HCT116 (cell line): ENCODE measurements at regions not wholly inside any gene's neighbourhood (a gene's known extent, or its start where the extent isn't known, plus 50 kb on each side); places are given as distances from the start of the nearest gene placed in this dataset.

Experiments
- ATAC-seq: fragments of 200-7000 bp; cut with Tn5 transposase; 2 replicates; pipeline ENCODE4 v1.9.1; 2020; ENCODE audit warnings: mild to moderate bottlenecking, moderate library complexity
- BruUV-seq: library from RNA; stranded (reverse); fragments of 400-500 nt; replicated peaks from 2 replicates; lab custom pipeline; 2021; lab: Mats Ljungman, UMichigan
- CTCF ChIA-PET: fragments of 300-600 bp; sonication (Branson Sonifier 250); formaldehyde crosslinking; loops from one replicate; lab custom pipeline; 2021; ENCODE audit warnings: antibody characterized with exemption; lab: Charles Lee
- POLR2A ChIA-PET: fragments of 300-600, 350-600 bp; sonication (Branson Sonifier 250); formaldehyde crosslinking; loops from one replicate; lab custom pipeline; 2021; ENCODE audit warnings: antibody characterized with exemption; lab: Charles Lee
- RAD21 ChIA-PET, 2 experiments: fragments of 300-600 bp; sonication (Branson Sonifier 250); formaldehyde crosslinking; loops; one replicate each; lab custom pipeline; 2023; ENCODE audit warnings: low total read pairs in 2 of 2; ENCODE audit not compliant: uncharacterized antibody in 2 of 2, unreplicated experiment in 2 of 2, low non-redundant PET in 1 of 2; lab: Charles Lee
- DNase-seq: peaks from one replicate; pipeline ENCODE4 v3.0.0-alpha.2; 2010; ENCODE audit warnings: low read depth, low spot score
- H2AFZ ChIP-seq: fragments of 200-600 bp; shearing (Covaris generic), sonication (generic); 2 replicates; pipeline ENCODE4 v1.6.1; 2017; ENCODE audit warnings: low read depth, mixed run types, mixed read lengths, antibody characterized with exemption, low read length; ENCODE audit not compliant: poor library complexity, severe bottlenecking
- H3K27ac ChIP-seq: 2 replicates; pipeline ENCODE4 v1.5.1; 2012; ENCODE audit warnings: low read depth, low read length
- H3K27me3 ChIP-seq: fragments of 200-600 bp; sonication (generic); 2 replicates; pipeline ENCODE4 v1.6.1; 2016; ENCODE audit warnings: mixed run types, low read length, mixed read lengths; ENCODE audit not compliant: insufficient read depth
- H3K36me3 ChIP-seq, 2 experiments: fragments of 200-500 bp in 1 of 2; fragments of 200-600 bp in 1 of 2; sonication (Bioruptor generic) in 1 of 2; sonication (generic) in 1 of 2; 2 replicates each; pipeline versions ENCODE4 v1.5.1 to v1.6.1; 2014 to 2016; ENCODE audit warnings: low read length in 2 of 2, inconsistent platforms in 1 of 2, mixed read lengths in 1 of 2, mixed run types in 1 of 2; ENCODE audit not compliant: insufficient read depth in 2 of 2, control insufficient read depth in 1 of 2
- H3K4me1 ChIP-seq, 2 experiments: fragments of 200-600 bp in 1 of 2; sonication (generic) in 1 of 2; 2 replicates each; pipeline versions ENCODE4 v1.5.1 to v1.6.1; 2012 to 2017; ENCODE audit warnings: low read length in 2 of 2, inconsistent platforms in 1 of 2, mild to moderate bottlenecking in 1 of 2, mixed read lengths in 1 of 2, mixed run types in 1 of 2, moderate library complexity in 1 of 2; ENCODE audit not compliant: insufficient read depth in 2 of 2, control insufficient read depth in 1 of 2
- H3K4me2 ChIP-seq: fragments of 200-600 bp; sonication (generic); 2 replicates; pipeline ENCODE4 v1.6.1; 2017; ENCODE audit warnings: mixed run types, low read length, mixed read lengths
- H3K4me3 ChIP-seq, 2 experiments: fragments of 200-600 bp in 1 of 2; sonication (generic) in 1 of 2; replicated peaks in 1 of 2; 2 replicates each; pipeline ENCODE4 v1.5.1; 2011 to 2016; ENCODE audit warnings: low read length in 2 of 2, control low read depth in 1 of 2, low read depth in 1 of 2, mild to moderate bottlenecking in 1 of 2, mixed read lengths in 1 of 2, mixed run types in 1 of 2
- H3K79me2 ChIP-seq: fragments of 200-600 bp; sonication (generic); 2 replicates; pipeline ENCODE4 v1.6.1; 2017; ENCODE audit warnings: mild to moderate bottlenecking, mixed run types, low read length, moderate library complexity, mixed read lengths; ENCODE audit not compliant: insufficient read depth
- H3K9ac ChIP-seq: fragments of 200-600 bp; sonication (generic); 2 replicates; pipeline ENCODE4 v1.6.1; 2016; ENCODE audit warnings: low read length, mixed read lengths
- H3K9me2 ChIP-seq: fragments of 200-600 bp; sonication (generic), shearing (Covaris generic); 2 replicates; pipeline ENCODE4 v1.6.1; 2017; ENCODE audit warnings: mixed run types, mild to moderate bottlenecking, moderate library complexity; ENCODE audit not compliant: insufficient read depth
- H3K9me3 ChIP-seq, 2 experiments: fragments of 200-500 bp in 1 of 2; fragments of 200-600 bp in 1 of 2; sonication (Bioruptor generic) in 1 of 2; sonication (generic) in 1 of 2; 2 replicates each; pipeline ENCODE4 v1.6.1; 2014 to 2017; ENCODE audit warnings: low read length in 2 of 2, mixed read lengths in 2 of 2, inconsistent platforms in 1 of 2, low read depth in 1 of 2, mild to moderate bottlenecking in 1 of 2, mixed run types in 1 of 2, moderate library complexity in 1 of 2; ENCODE audit not compliant: control insufficient read depth in 1 of 2, insufficient read depth in 1 of 2
- H4K20me1 ChIP-seq: fragments of 200-600 bp; sonication (generic), shearing (Covaris generic); 2 replicates; pipeline ENCODE4 v1.6.1; 2017; ENCODE audit warnings: mixed run types, mild to moderate bottlenecking, moderate library complexity; ENCODE audit not compliant: insufficient read depth
- CEBPB ChIP-seq: IDR thresholded peaks from 2 replicates; pipeline ENCODE4 v1.6.1; 2012; ENCODE audit warnings: low read depth
- JUND ChIP-seq: IDR thresholded peaks from 2 replicates; pipeline ENCODE4 v1.6.1; 2012
- MAX ChIP-seq: IDR thresholded peaks from 2 replicates; pipeline ENCODE4 v1.6.1; 2012
- SP1 ChIP-seq: IDR thresholded peaks from 2 replicates; pipeline ENCODE4 v1.6.1; 2012; ENCODE audit warnings: low read depth
- TCF7L2 ChIP-seq: IDR thresholded peaks from 2 replicates; pipeline ENCODE4 v1.7.0; 2011; ENCODE audit warnings: borderline replicate concordance, inconsistent platforms; ENCODE audit not compliant: insufficient read depth, insufficient read length; ENCODE audit errors: extremely low read depth
- YY1 ChIP-seq: IDR thresholded peaks from 2 replicates; pipeline ENCODE4 v1.6.1; 2011; ENCODE audit warnings: low read length, low read depth, moderate library complexity, mild to moderate bottlenecking; ENCODE audit not compliant: insufficient replicate concordance; ENCODE audit errors: extremely low read depth
- ZFX ChIP-seq: fragments of 450-650 bp; IDR thresholded peaks from 2 replicates; pipeline ENCODE4 v1.6.1; 2017
- intact Hi-C: fragments of 100-400 bp; cut with micrococcal nuclease; formaldehyde crosslinking; loops from 2 replicates; pipeline ENCODE4 v1.10.0; 2022
- TF ChIP-seq, protein P1 (sequence below): IDR thresholded peaks from 2 replicates; pipeline ENCODE4 v1.6.1; 2012
- TF ChIP-seq, protein P2 (sequence below), 3 experiments: fragments of 200-600 bp in 1 of 3; sonication (generic) in 1 of 3; IDR thresholded peaks in 2 of 3; conservative IDR thresholded peaks in 1 of 3; 2 replicates each; pipeline ENCODE4 v1.5.1; 2012 to 2017; ENCODE audit warnings: low read depth in 2 of 3, low read length in 2 of 3, antibody characterized with exemption in 1 of 3, borderline replicate concordance in 1 of 3, control low read depth in 1 of 3, mild to moderate bottlenecking in 1 of 3, mixed read lengths in 1 of 3, mixed run types in 1 of 3, moderate library complexity in 1 of 3; ENCODE audit not compliant: insufficient read depth in 1 of 3

DNA sequence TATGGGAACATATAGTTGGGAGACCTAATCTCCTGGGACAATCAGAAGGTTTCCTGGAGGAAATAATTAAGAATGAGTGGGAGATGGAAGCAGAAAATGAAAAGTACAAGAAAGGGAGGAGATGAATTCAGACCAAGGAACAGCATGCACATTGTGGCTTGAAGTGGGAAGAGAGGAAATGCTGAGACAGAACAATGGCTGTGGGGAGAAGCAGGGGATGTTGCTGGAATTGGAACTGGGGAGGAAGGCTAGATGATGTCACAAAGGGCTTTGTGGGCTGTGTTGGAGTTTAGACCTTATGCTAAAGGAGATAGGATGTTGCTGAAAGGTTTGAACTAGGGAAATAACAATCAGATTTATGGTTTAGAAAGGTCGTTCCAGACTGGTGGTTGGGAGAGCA, 119.5 kb upstream of the DIPK2B start:
- no peaks in the 10 kb centered on the region for H3K36me3 ChIP-seq
- H3K79me2 ChIP-seq, result no peaks in the 10 kb centered on the region
- intact Hi-C loops, result loop anchor here (5.0 to 10.0 kb wide), 2 partner anchors 482 to 1085 kb away; no protein-coding TSS in a partner anchor
- no peak overlapping the region for H3K9ac ChIP-seq
- CTCF ChIA-PET, result no interaction called here
- RAD21 ChIA-PET, result no interaction called here
- TF ChIP-seq TCF7L2 (no peak), YY1 (no peak), JUND (no peak), ZFX (no peak), MAX (no peak), CEBPB (no peak), SP1 (no peak)
- TF ChIP-seq, protein P1, sequence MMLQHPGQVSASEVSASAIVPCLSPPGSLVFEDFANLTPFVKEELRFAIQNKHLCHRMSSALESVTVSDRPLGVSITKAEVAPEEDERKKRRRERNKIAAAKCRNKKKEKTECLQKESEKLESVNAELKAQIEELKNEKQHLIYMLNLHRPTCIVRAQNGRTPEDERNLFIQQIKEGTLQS, result no peak
- TF ChIP-seq, protein P2, sequence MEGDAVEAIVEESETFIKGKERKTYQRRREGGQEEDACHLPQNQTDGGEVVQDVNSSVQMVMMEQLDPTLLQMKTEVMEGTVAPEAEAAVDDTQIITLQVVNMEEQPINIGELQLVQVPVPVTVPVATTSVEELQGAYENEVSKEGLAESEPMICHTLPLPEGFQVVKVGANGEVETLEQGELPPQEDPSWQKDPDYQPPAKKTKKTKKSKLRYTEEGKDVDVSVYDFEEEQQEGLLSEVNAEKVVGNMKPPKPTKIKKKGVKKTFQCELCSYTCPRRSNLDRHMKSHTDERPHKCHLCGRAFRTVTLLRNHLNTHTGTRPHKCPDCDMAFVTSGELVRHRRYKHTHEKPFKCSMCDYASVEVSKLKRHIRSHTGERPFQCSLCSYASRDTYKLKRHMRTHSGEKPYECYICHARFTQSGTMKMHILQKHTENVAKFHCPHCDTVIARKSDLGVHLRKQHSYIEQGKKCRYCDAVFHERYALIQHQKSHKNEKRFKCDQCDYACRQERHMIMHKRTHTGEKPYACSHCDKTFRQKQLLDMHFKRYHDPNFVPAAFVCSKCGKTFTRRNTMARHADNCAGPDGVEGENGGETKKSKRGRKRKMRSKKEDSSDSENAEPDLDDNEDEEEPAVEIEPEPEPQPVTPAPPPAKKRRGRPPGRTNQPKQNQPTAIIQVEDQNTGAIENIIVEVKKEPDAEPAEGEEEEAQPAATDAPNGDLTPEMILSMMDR (IDR thresholded peaks at IDR 0.05 in 2 of 3, conservative IDR thresholded peaks at IDR 0.05 in 1 of 3; ENCODE audit: borderline replicate concordance in 1 of 3, insufficient read depth in 1 of 3, low read depth in 2 of 3, low read length in 2 of 3), result no peak
- H3K4me2 ChIP-seq, result no peak overlapping the region
- no peaks in the 10 kb centered on the region for H3K27me3 ChIP-seq
- ATAC-seq (no peak), DNase-seq (no peak)
- H3K4me3 ChIP-seq, result no peak overlapping the region
- no peaks in the 10 kb centered on the region for H3K9me2 ChIP-seq
- no peak overlapping the region for H2AFZ ChIP-seq
- H4K20me1 ChIP-seq, result no peaks in the 10 kb centered on the region
- H3K4me1 ChIP-seq, result peaks cover 8 to 31% of the 10 kb centered on the region in 2 experiments; a peak in 3 of 4 replicates
- POLR2A ChIA-PET, result no interaction called here
- no peaks in the 10 kb centered on the region for H3K9me3 ChIP-seq
- H3K27ac ChIP-seq, result no peak overlapping the region
- no TSS peak for BruUV-seq
